Fibroblast of pulmonary artery (primary cell): ENCODE measurements at regions not wholly inside any gene's neighbourhood (a gene's known extent, or its start where the extent isn't known, plus 50 kb on each side); places are given as distances from the start of the nearest gene placed in this dataset.

ENCODE experiments used
- DNase-seq: peaks from one replicate; pipeline ENCODE4 v3.0.0-alpha.2; 2010; ENCODE audit warnings: low read depth
- H3K4me3 ChIP-seq: replicated peaks from 2 replicates; pipeline ENCODE4 v1.5.1; 2011; ENCODE audit warnings: low read depth, mild to moderate bottlenecking, control low read depth, low read length, moderate library complexity
- CTCF ChIP-seq: IDR thresholded peaks from 2 replicates; pipeline ENCODE4 v1.5.1; 2011; ENCODE audit warnings: mild to moderate bottlenecking, control low read depth, low read length, inconsistent platforms; ENCODE audit errors: missing control alignments

GRCh38 chr12:92273076-92273475 lies 127.4 kb upstream of the BTG1 start:
- no peak for TF ChIP-seq CTCF
- no peak for DNase-seq
- H3K4me3 ChIP-seq = no peak overlapping the region

GRCh38 chr12:92272061-92272964 lies 126.7 kb upstream of the BTG1 start:
- DNase-seq = no peak
- H3K4me3 ChIP-seq = no peak overlapping the region
- TF ChIP-seq CTCF = no peak

GRCh38 chr12:92271341-92271740 lies 125.7 kb upstream of the BTG1 start:
- TF ChIP-seq CTCF = no peak
- no peak for DNase-seq
- H3K4me3 ChIP-seq = no peak overlapping the region

- no peak overlapping the region for H3K4me3 ChIP-seq
- TF ChIP-seq CTCF = no peak
- no peak for DNase-seq
Observed at GRCh38 chr12:92270521-92270920, 124.9 kb upstream of the BTG1 start.

- no peak overlapping the region for H3K4me3 ChIP-seq
- no peak for TF ChIP-seq CTCF
- no peak for DNase-seq
Observed at GRCh38 chr12:92268946-92269345, 123.3 kb upstream of the BTG1 start.

- TF ChIP-seq CTCF = no peak
- no peak for DNase-seq
- H3K4me3 ChIP-seq = no peak overlapping the region
Observed at GRCh38 chr12:92261692-92262091, 116.0 kb upstream of the BTG1 start.

- no peak for DNase-seq
- no peak overlapping the region for H3K4me3 ChIP-seq
- no peak for TF ChIP-seq CTCF
Observed at GRCh38 chr12:92261071-92261470, 115.4 kb upstream of the BTG1 start.
